ENCODE measurements at regions not wholly inside any gene's neighbourhood (a gene's known extent, or its start where the extent isn't known, plus 50 kb on each side); places are given as distances from the start of the nearest gene placed in this dataset.

- no peak for DNase-seq
Measured at GRCh38 chr9:7387840-7388239, 411.7 kb downstream of the DMAC1 start.

GRCh38 chr9:7382304-7382703 lies 417.3 kb downstream of the DMAC1 start:
- DNase-seq, result no peak

- DNase-seq, result no peak
Measured at GRCh38 chr9:7377489-7377888, 422.1 kb downstream of the DMAC1 start.

- DNase-seq, result peak; percentile 36
Measured at GRCh38 chr9:7376833-7377232, 422.7 kb downstream of the DMAC1 start.

- no peak for DNase-seq
Measured at GRCh38 chr9:7376213-7376612, 423.4 kb downstream of the DMAC1 start.

- peak; percentile 86 for DNase-seq
Measured at GRCh38 chr9:7375013-7375511, 424.5 kb downstream of the DMAC1 start.

GRCh38 chr9:7370988-7371387 lies 428.6 kb downstream of the DMAC1 start:
- DNase-seq, result no peak

GRCh38 chr9:7370381-7370780 lies 429.2 kb downstream of the DMAC1 start:
- no peak for DNase-seq

GRCh38 chr9:7369384-7369821 lies 430.2 kb downstream of the DMAC1 start:
- no peak for DNase-seq

- peak; percentile 44 for DNase-seq
Measured at GRCh38 chr9:7368410-7369292, 430.9 kb downstream of the DMAC1 start.

GRCh38 chr9:7367726-7368125 lies 431.9 kb downstream of the DMAC1 start:
- DNase-seq, result no peak

GRCh38 chr9:7366121-7366520 lies 433.5 kb downstream of the DMAC1 start:
- no peak for DNase-seq

GRCh38 chr9:7363777-7364477 lies 435.7 kb downstream of the DMAC1 start:
- no peak for DNase-seq

- DNase-seq, result no peak
Measured at GRCh38 chr9:7360513-7360912, 439.1 kb downstream of the DMAC1 start.

- DNase-seq, result no peak
Measured at GRCh38 chr9:7358876-7359275, 440.7 kb downstream of the DMAC1 start.

GRCh38 chr9:7354704-7355103 lies 444.9 kb downstream of the DMAC1 start:
- no peak for DNase-seq

- no peak for DNase-seq
Measured at GRCh38 chr9:7348692-7349091, 450.9 kb downstream of the DMAC1 start.

GRCh38 chr9:7347556-7347955 lies 452.0 kb downstream of the DMAC1 start:
- no peak for DNase-seq

- DNase-seq, result no peak
Measured at GRCh38 chr9:7346144-7346543, 453.4 kb downstream of the DMAC1 start.

- DNase-seq, result no peak
Measured at GRCh38 chr9:7342736-7343135, 456.8 kb downstream of the DMAC1 start.

GRCh38 chr9:7342229-7342628 lies 457.3 kb downstream of the DMAC1 start:
- DNase-seq, result no peak

GRCh38 chr9:7341571-7341970 lies 458.0 kb downstream of the DMAC1 start:
- DNase-seq, result no peak

GRCh38 chr9:7340451-7340850 lies 459.1 kb downstream of the DMAC1 start:
- DNase-seq, result no peak

Measured in NCI-H1105 treated with DMSO at 0.1 percent for 48 hours (cell line).